ENCODE measurements at regions not wholly inside any gene's neighbourhood (a gene's known extent, or its start where the extent isn't known, plus 50 kb on each side); places are given as distances from the start of the nearest gene placed in this dataset.
"Not testable (repeated sequence)": the region's sequence is repeated elsewhere in the genome, so short reads cannot be mapped to it uniquely, and the experiment has no call there.

- no peak for DNase-seq (ENCODE audit: low read depth in 2 of 2)
Measured at GRCh38 chr1:184183919-184184318, 132.4 kb downstream of the TSEN15 start.

GRCh38 chr1:184184614-184185013 lies 133.1 kb downstream of the TSEN15 start:
- DNase-seq (ENCODE audit: low read depth in 2 of 2) = not testable (repeated sequence)

GRCh38 chr1:184185347-184185746 lies 133.8 kb downstream of the TSEN15 start:
- no peak for DNase-seq (ENCODE audit: low read depth in 2 of 2)

- DNase-seq (ENCODE audit: low read depth in 2 of 2) = no peak
Measured at GRCh38 chr1:184186167-184186566, 134.6 kb downstream of the TSEN15 start.

GRCh38 chr1:184187097-184187496 lies 135.6 kb downstream of the TSEN15 start:
- no peak for DNase-seq (ENCODE audit: low read depth in 2 of 2)

- DNase-seq (ENCODE audit: low read depth in 2 of 2) = no peak
Measured at GRCh38 chr1:184188037-184188436, 136.5 kb downstream of the TSEN15 start.

- DNase-seq (ENCODE audit: low read depth in 2 of 2) = no peak
Measured at GRCh38 chr1:184189361-184189760, 137.8 kb downstream of the TSEN15 start.

GRCh38 chr1:184190616-184191015 lies 139.1 kb downstream of the TSEN15 start:
- no peak for DNase-seq (ENCODE audit: low read depth in 2 of 2)

GRCh38 chr1:184191181-184191621 lies 139.7 kb downstream of the TSEN15 start:
- no peak for DNase-seq (ENCODE audit: low read depth in 2 of 2)

- no peak for DNase-seq (ENCODE audit: low read depth in 2 of 2)
Measured at GRCh38 chr1:184192796-184193195, 141.3 kb downstream of the TSEN15 start.

- DNase-seq (ENCODE audit: low read depth in 2 of 2) = no peak
Measured at GRCh38 chr1:184193451-184193850, 141.9 kb downstream of the TSEN15 start.

GRCh38 chr1:184194236-184194635 lies 142.7 kb downstream of the TSEN15 start:
- DNase-seq (ENCODE audit: low read depth in 2 of 2) = no peak

GRCh38 chr1:184195722-184196121 lies 144.2 kb downstream of the TSEN15 start:
- DNase-seq (ENCODE audit: low read depth in 2 of 2) = not testable (repeated sequence)

- DNase-seq (ENCODE audit: low read depth in 2 of 2) = no peak
Measured at GRCh38 chr1:184197831-184198230, 146.3 kb downstream of the TSEN15 start.

- no peak for DNase-seq (ENCODE audit: low read depth in 2 of 2)
Measured at GRCh38 chr1:184199036-184199435, 147.5 kb downstream of the TSEN15 start.

- DNase-seq (ENCODE audit: low read depth in 2 of 2) = no peak
Measured at GRCh38 chr1:184199438-184200085, 148.0 kb downstream of the TSEN15 start.

- no peak for DNase-seq (ENCODE audit: low read depth in 2 of 2)
Measured at GRCh38 chr1:184208622-184209021, 157.1 kb downstream of the TSEN15 start.

GRCh38 chr1:184210031-184210430 lies 158.5 kb downstream of the TSEN15 start:
- DNase-seq (ENCODE audit: low read depth in 2 of 2) = no peak

GRCh38 chr1:184210862-184211261 lies 159.3 kb downstream of the TSEN15 start:
- no peak for DNase-seq (ENCODE audit: low read depth in 2 of 2)

- DNase-seq (ENCODE audit: low read depth in 2 of 2) = no peak
Measured at GRCh38 chr1:184212649-184213314, 161.3 kb downstream of the TSEN15 start.

- no peak for DNase-seq (ENCODE audit: low read depth in 2 of 2)
Measured at GRCh38 chr1:184214128-184214527, 162.6 kb downstream of the TSEN15 start.

GRCh38 chr1:184215274-184215925 lies 163.9 kb downstream of the TSEN15 start:
- no peak for DNase-seq (ENCODE audit: low read depth in 2 of 2)
